ENCODE measurements at regions not wholly inside any gene's neighbourhood (a gene's known extent, or its start where the extent isn't known, plus 50 kb on each side); places are given as distances from the start of the nearest gene placed in this dataset.

GRCh38 chr11:134576721-134577171 lies 164.7 kb upstream of the B3GAT1 start:
- H3K9me3 Mint-ChIP-seq, result no peaks in the 10 kb centered on the region
- intact Hi-C loops (cut with micrococcal nuclease), result no loop called here
- no peak overlapping the region for H3K4me3 Mint-ChIP-seq
- POLR2A ChIA-PET, result no interaction called here
- H3K27me3 Mint-ChIP-seq, result peaks cover 10% of the 10 kb centered on the region
- CTCF ChIA-PET, result interaction anchor here (1.2 kb wide), 1 partner anchor 15 kb away, joined by 4 read pairs; no protein-coding TSS in a partner anchor
- H3K36me3 Mint-ChIP-seq, result no peaks in the 10 kb centered on the region
- DNase-seq, result no peak
- H3K27ac Mint-ChIP-seq, result no peak overlapping the region
- no peaks in the 10 kb centered on the region for H3K4me1 Mint-ChIP-seq (ENCODE audit: low read depth)

GRCh38 chr11:134576286-134576685 lies 164.2 kb upstream of the B3GAT1 start:
- Mint-ChIP-seq H3K36me3 (no peaks in the 10 kb centered on the region), H3K4me3 (no peak overlapping the region), H3K9me3 (no peaks in the 10 kb centered on the region), H3K27ac (no peak overlapping the region), H3K4me1 (ENCODE audit: low read depth) (no peaks in the 10 kb centered on the region), H3K27me3 (peaks cover 8% of the 10 kb centered on the region)
- CTCF ChIA-PET, result no interaction called here
- POLR2A ChIA-PET, result no interaction called here
- DNase-seq, result no peak
- intact Hi-C loops (cut with micrococcal nuclease), result no loop called here

- POLR2A ChIA-PET, result no interaction called here
- no peaks in the 10 kb centered on the region for H3K9me3 Mint-ChIP-seq
- H3K27ac Mint-ChIP-seq, result no peak overlapping the region
- no peak for DNase-seq
- peaks cover 6% of the 10 kb centered on the region for H3K27me3 Mint-ChIP-seq
- H3K36me3 Mint-ChIP-seq, result no peaks in the 10 kb centered on the region
- no peaks in the 10 kb centered on the region for H3K4me1 Mint-ChIP-seq (ENCODE audit: low read depth)
- H3K4me3 Mint-ChIP-seq, result no peak overlapping the region
- intact Hi-C loops (cut with micrococcal nuclease), result no loop called here
- CTCF ChIA-PET, result no interaction called here
These were observed 163.6 kb upstream of the B3GAT1 start for GRCh38 chr11:134575504-134576230.

- intact Hi-C loops (cut with micrococcal nuclease), result no loop called here
- Mint-ChIP-seq H3K27ac (no peak overlapping the region), H3K36me3 (no peaks in the 10 kb centered on the region), H3K4me1 (ENCODE audit: low read depth) (no peaks in the 10 kb centered on the region), H3K27me3 (peaks cover 1% of the 10 kb centered on the region), H3K9me3 (no peaks in the 10 kb centered on the region), H3K4me3 (no peak overlapping the region)
- DNase-seq, result no peak
- ChIA-PET CTCF (no interaction called here), POLR2A (no interaction called here)
These were observed 162.9 kb upstream of the B3GAT1 start for GRCh38 chr11:134574947-134575346.

GRCh38 chr11:134574425-134574824 lies 162.4 kb upstream of the B3GAT1 start:
- no peaks in the 10 kb centered on the region for H3K4me1 Mint-ChIP-seq (ENCODE audit: low read depth)
- H3K36me3 Mint-ChIP-seq, result no peaks in the 10 kb centered on the region
- CTCF ChIA-PET, result no interaction called here
- no peaks in the 10 kb centered on the region for H3K9me3 Mint-ChIP-seq
- H3K4me3 Mint-ChIP-seq, result no peak overlapping the region
- POLR2A ChIA-PET, result no interaction called here
- intact Hi-C loops (cut with micrococcal nuclease), result no loop called here
- peaks cover 2% of the 10 kb centered on the region for H3K27me3 Mint-ChIP-seq
- H3K27ac Mint-ChIP-seq, result no peak overlapping the region
- no peak for DNase-seq

- POLR2A ChIA-PET, result no interaction called here
- CTCF ChIA-PET, result no interaction called here
- no peaks in the 10 kb centered on the region for H3K4me1 Mint-ChIP-seq (ENCODE audit: low read depth)
- intact Hi-C loops (cut with micrococcal nuclease), result no loop called here
- no peaks in the 10 kb centered on the region for H3K9me3 Mint-ChIP-seq
- no peak overlapping the region for H3K4me3 Mint-ChIP-seq
- H3K27ac Mint-ChIP-seq, result no peak overlapping the region
- no peak for DNase-seq
- no peaks in the 10 kb centered on the region for H3K36me3 Mint-ChIP-seq
- H3K27me3 Mint-ChIP-seq, result peaks cover 2% of the 10 kb centered on the region
These were observed 161.8 kb upstream of the B3GAT1 start for GRCh38 chr11:134573857-134574256.

- H3K27me3 Mint-ChIP-seq, result peaks cover 2% of the 10 kb centered on the region
- ChIA-PET CTCF (no interaction called here), POLR2A (no interaction called here)
- no peaks in the 10 kb centered on the region for H3K4me1 Mint-ChIP-seq (ENCODE audit: low read depth)
- no peaks in the 10 kb centered on the region for H3K36me3 Mint-ChIP-seq
- intact Hi-C loops (cut with micrococcal nuclease), result no loop called here
- H3K27ac Mint-ChIP-seq, result no peak overlapping the region
- H3K4me3 Mint-ChIP-seq, result no peak overlapping the region
- no peaks in the 10 kb centered on the region for H3K9me3 Mint-ChIP-seq
- no peak for DNase-seq
These were observed 161.0 kb upstream of the B3GAT1 start for GRCh38 chr11:134572741-134573675.

GRCh38 chr11:134571301-134571700 lies 159.3 kb upstream of the B3GAT1 start:
- Mint-ChIP-seq H3K27me3 (peaks cover 2% of the 10 kb centered on the region), H3K9me3 (no peaks in the 10 kb centered on the region), H3K27ac (no peak overlapping the region), H3K36me3 (no peaks in the 10 kb centered on the region), H3K4me1 (ENCODE audit: low read depth) (no peaks in the 10 kb centered on the region), H3K4me3 (no peak overlapping the region)
- intact Hi-C loops (cut with micrococcal nuclease), result no loop called here
- CTCF ChIA-PET, result no interaction called here
- POLR2A ChIA-PET, result no interaction called here
- no peak for DNase-seq

GRCh38 chr11:134569195-134569594 lies 157.2 kb upstream of the B3GAT1 start:
- H3K27me3 Mint-ChIP-seq, result peaks cover 2% of the 10 kb centered on the region
- H3K36me3 Mint-ChIP-seq, result no peaks in the 10 kb centered on the region
- no peaks in the 10 kb centered on the region for H3K4me1 Mint-ChIP-seq (ENCODE audit: low read depth)
- no peak for DNase-seq
- no peak overlapping the region for H3K4me3 Mint-ChIP-seq
- no peaks in the 10 kb centered on the region for H3K9me3 Mint-ChIP-seq
- ChIA-PET POLR2A (no interaction called here), CTCF (no interaction called here)
- H3K27ac Mint-ChIP-seq, result no peak overlapping the region
- intact Hi-C loops (cut with micrococcal nuclease), result no loop called here

- H3K36me3 Mint-ChIP-seq, result no peaks in the 10 kb centered on the region
- H3K4me1 Mint-ChIP-seq (ENCODE audit: low read depth), result no peaks in the 10 kb centered on the region
- H3K9me3 Mint-ChIP-seq, result no peaks in the 10 kb centered on the region
- no peak overlapping the region for H3K4me3 Mint-ChIP-seq
- no peak overlapping the region for H3K27ac Mint-ChIP-seq
- ChIA-PET POLR2A (no interaction called here), CTCF (no interaction called here)
- peaks cover 2% of the 10 kb centered on the region for H3K27me3 Mint-ChIP-seq
- no peak for DNase-seq
- intact Hi-C loops (cut with micrococcal nuclease), result no loop called here
These were observed 154.3 kb upstream of the B3GAT1 start for GRCh38 chr11:134566311-134566710.

- Mint-ChIP-seq H3K9me3 (no peaks in the 10 kb centered on the region), H3K36me3 (no peaks in the 10 kb centered on the region), H3K27me3 (peaks cover 2% of the 10 kb centered on the region), H3K27ac (no peak overlapping the region), H3K4me1 (ENCODE audit: low read depth) (no peaks in the 10 kb centered on the region), H3K4me3 (no peak overlapping the region)
- intact Hi-C loops (cut with micrococcal nuclease), result no loop called here
- ChIA-PET POLR2A (no interaction called here), CTCF (no interaction called here)
- DNase-seq, result no peak
These were observed 153.4 kb upstream of the B3GAT1 start for GRCh38 chr11:134565343-134565891.

GRCh38 chr11:134564472-134565200 lies 152.6 kb upstream of the B3GAT1 start:
- intact Hi-C loops (cut with micrococcal nuclease), result no loop called here
- Mint-ChIP-seq H3K36me3 (no peaks in the 10 kb centered on the region), H3K9me3 (no peaks in the 10 kb centered on the region), H3K4me1 (ENCODE audit: low read depth) (no peaks in the 10 kb centered on the region), H3K4me3 (no peak overlapping the region), H3K27me3 (no peaks in the 10 kb centered on the region), H3K27ac (no peak overlapping the region)
- ChIA-PET CTCF (no interaction called here), POLR2A (no interaction called here)
- DNase-seq, result no peak

Data from activated CD4-positive, alpha-beta memory T cell treated with anti-CD3 and anti-CD28 coated beads for 36 hours (primary cell).